MM.1S (cell line): ENCODE measurements at regions not wholly inside any gene's neighbourhood (a gene's known extent, or its start where the extent isn't known, plus 50 kb on each side); places are given as distances from the start of the nearest gene placed in this dataset.

ENCODE experiments used
- DNase-seq: peaks from one replicate; pipeline ENCODE4 v3.0.0-alpha.2; 2015
- H2AFZ ChIP-seq: fragments of 300-600 bp; sonication (generic); 2 replicates; pipeline ENCODE4 v1.6.0; 2016; ENCODE audit warnings: antibody characterized with exemption, low read length
- H3F3A ChIP-seq: fragments of 300-600 bp; sonication (generic); 2 replicates; pipeline ENCODE4 v1.6.1; 2016; ENCODE audit warnings: mild to moderate bottlenecking, antibody characterized with exemption, low read length, moderate library complexity, mixed read lengths; ENCODE audit not compliant: insufficient read depth
- H3K27ac ChIP-seq: fragments of 300-600 bp; sonication (generic); 2 replicates; pipeline ENCODE4 v1.5.1; 2016; ENCODE audit warnings: mild to moderate bottlenecking, low read length
- H3K27me3 ChIP-seq: fragments of 300-600 bp; sonication (generic); replicated peaks from 2 replicates; pipeline ENCODE4 v1.6.0; 2016; ENCODE audit warnings: low read length; ENCODE audit not compliant: insufficient read depth
- H3K36me3 ChIP-seq: fragments of 300-600 bp; sonication (generic); replicated peaks from 2 replicates; pipeline ENCODE4 v1.6.1; 2016; ENCODE audit warnings: mild to moderate bottlenecking, low read length, mixed read lengths; ENCODE audit not compliant: insufficient read depth
- H3K4me1 ChIP-seq: fragments of 300-600 bp; sonication (generic); 2 replicates; pipeline ENCODE4 v1.6.1; 2016; ENCODE audit warnings: low read length, mixed read lengths
- H3K4me2 ChIP-seq: fragments of 300-600 bp; sonication (generic); 2 replicates; pipeline ENCODE4 v1.6.0; 2016; ENCODE audit warnings: low read depth, low read length
- H3K4me3 ChIP-seq: fragments of 300-600 bp; sonication (generic); 2 replicates; pipeline ENCODE4 v1.5.1; 2016; ENCODE audit warnings: low read length, mixed read lengths
- H3K79me2 ChIP-seq: fragments of 300-600 bp; sonication (generic); 2 replicates; pipeline ENCODE4 v1.6.1; 2016; ENCODE audit warnings: mixed run types, low read length, mixed read lengths
- H3K9ac ChIP-seq: fragments of 300-600 bp; sonication (generic); 2 replicates; pipeline ENCODE4 v1.6.1; 2016; ENCODE audit warnings: low read length, mixed read lengths
- H3K9me2 ChIP-seq: fragments of 300-600 bp; sonication (generic); replicated peaks from 2 replicates; pipeline ENCODE4 v1.6.1; 2016; ENCODE audit warnings: mild to moderate bottlenecking, low read length, mixed read lengths; ENCODE audit not compliant: insufficient read depth
- H3K9me3 ChIP-seq: fragments of 300-600 bp; sonication (generic); replicated peaks from 2 replicates; pipeline ENCODE4 v1.6.1; 2016; ENCODE audit warnings: mild to moderate bottlenecking, low read length, mixed read lengths; ENCODE audit not compliant: insufficient read depth
- H4K20me1 ChIP-seq: fragments of 300-600 bp; sonication (generic); 2 replicates; pipeline ENCODE4 v1.6.1; 2016; ENCODE audit warnings: mild to moderate bottlenecking, low read length, moderate library complexity, mixed read lengths; ENCODE audit not compliant: insufficient read depth
- CTCF ChIP-seq: fragments of 300-600 bp; sonication (generic); IDR thresholded peaks from 2 replicates; pipeline ENCODE4 v1.5.1; 2016; ENCODE audit warnings: antibody characterized with exemption, low read length, mixed read lengths
- EZH2 ChIP-seq: fragments of 300-600 bp; sonication (generic); optimal IDR thresholded peaks from 2 replicates; pipeline ENCODE3; 2017; ENCODE audit warnings: low read depth, mild to moderate bottlenecking, antibody characterized with exemption, low read length, mixed read lengths
- EZH2phosphoT487 ChIP-seq: fragments of 300-600 bp; sonication (generic); IDR thresholded peaks from 2 replicates; pipeline ENCODE4 v1.6.1; 2018; ENCODE audit warnings: antibody characterized with exemption, low read length

DNA sequence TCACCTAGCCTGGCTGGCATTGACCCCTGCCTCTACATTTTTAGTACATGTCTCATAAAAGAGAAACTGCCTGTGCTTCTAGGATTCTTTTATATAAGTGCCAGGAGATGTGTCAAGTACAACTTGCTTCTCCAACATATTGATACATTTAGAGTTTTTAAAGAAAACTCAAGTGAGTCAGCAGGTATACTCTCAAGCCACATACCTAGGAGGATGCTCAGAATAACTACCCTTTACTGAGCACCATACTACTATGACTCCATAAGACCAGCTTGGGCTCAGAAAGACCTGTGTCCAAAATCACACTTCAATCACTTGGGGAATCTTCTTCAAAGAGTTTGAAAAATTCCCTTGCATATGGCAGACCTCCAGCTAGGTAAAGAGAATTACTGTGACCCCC is 389.8 kb upstream of the SLC24A2 start:
- H3K4me3 ChIP-seq = no peak overlapping the region
- no peaks in the 10 kb centered on the region for H4K20me1 ChIP-seq
- H3K9me3 ChIP-seq = no peaks in the 10 kb centered on the region
- no peak for DNase-seq
- no peak overlapping the region for H3K27ac ChIP-seq
- no peaks in the 10 kb centered on the region for H3F3A ChIP-seq
- no peak for TF ChIP-seq EZH2
- no peak for TF ChIP-seq CTCF
- no peak for TF ChIP-seq EZH2phosphoT487
- no peaks in the 10 kb centered on the region for H3K27me3 ChIP-seq
- H2AFZ ChIP-seq = no peak overlapping the region
- no peaks in the 10 kb centered on the region for H3K36me3 ChIP-seq
- H3K4me2 ChIP-seq = no peak overlapping the region
- H3K4me1 ChIP-seq = no peaks in the 10 kb centered on the region
- no peaks in the 10 kb centered on the region for H3K9me2 ChIP-seq
- H3K9ac ChIP-seq = no peak overlapping the region
- H3K79me2 ChIP-seq = no peaks in the 10 kb centered on the region

- Histone ChIP-seq H3K27me3 (no peaks in the 10 kb centered on the region), H2AFZ (no peak overlapping the region), H3K27ac (no peak overlapping the region), H3K4me3 (no peak overlapping the region), H3K9me3 (no peaks in the 10 kb centered on the region), H3K4me1 (no peaks in the 10 kb centered on the region), H3F3A (no peaks in the 10 kb centered on the region), H3K4me2 (no peak overlapping the region), H3K36me3 (no peaks in the 10 kb centered on the region), H4K20me1 (no peaks in the 10 kb centered on the region), H3K79me2 (no peaks in the 10 kb centered on the region), H3K9ac (no peak overlapping the region), H3K9me2 (no peaks in the 10 kb centered on the region)
- DNase-seq = no peak
- TF ChIP-seq EZH2 = no peak
- TF ChIP-seq EZH2phosphoT487 = no peak
- TF ChIP-seq CTCF = no peak
Observed at GRCh38 chr9:20178197-20178596, 389.4 kb upstream of the SLC24A2 start.

- Histone ChIP-seq H3K9me2 (no peaks in the 10 kb centered on the region), H3K4me1 (no peaks in the 10 kb centered on the region), H3K9me3 (no peaks in the 10 kb centered on the region), H3K79me2 (no peaks in the 10 kb centered on the region), H3K36me3 (no peaks in the 10 kb centered on the region), H3K9ac (no peak overlapping the region), H3K4me3 (no peak overlapping the region), H3K27me3 (no peaks in the 10 kb centered on the region), H3K27ac (no peak overlapping the region), H3F3A (no peaks in the 10 kb centered on the region), H4K20me1 (no peaks in the 10 kb centered on the region), H2AFZ (no peak overlapping the region), H3K4me2 (no peak overlapping the region)
- no peak for DNase-seq
- TF ChIP-seq EZH2 = no peak
Observed at GRCh38 chr9:20170122-20170521, 381.3 kb upstream of the SLC24A2 start.

GRCh38 chr9:20152151-20152725 is 363.4 kb upstream of the SLC24A2 start:
- H3K4me2 ChIP-seq = no peak overlapping the region
- no peaks in the 10 kb centered on the region for H3K9me2 ChIP-seq
- no peak overlapping the region for H2AFZ ChIP-seq

More at GRCh38 chr9:20152151-20152725, 363.4 kb upstream of the SLC24A2 start:
- Histone ChIP-seq H3K36me3 (no peaks in the 10 kb centered on the region), H3K9me3 (no peaks in the 10 kb centered on the region), H3K27me3 (no peaks in the 10 kb centered on the region), H3K79me2 (no peaks in the 10 kb centered on the region), H4K20me1 (no peaks in the 10 kb centered on the region), H3K9ac (no peak overlapping the region), H3K4me3 (no peak overlapping the region), H3F3A (no peaks in the 10 kb centered on the region), H3K27ac (no peak overlapping the region), H3K4me1 (no peaks in the 10 kb centered on the region)
- TF ChIP-seq EZH2phosphoT487 (no peak), CTCF (no peak), EZH2 (no peak)
- no peak for DNase-seq
